NCI-H2029 (cell line): ENCODE measurements at regions not wholly inside any gene's neighbourhood (a gene's known extent, or its start where the extent isn't known, plus 50 kb on each side); places are given as distances from the start of the nearest gene placed in this dataset.
"Not testable (repeated sequence)": the region's sequence is repeated elsewhere in the genome, so short reads cannot be mapped to it uniquely, and the experiment has no call there.

Experiments
- DNase-seq: peaks from one replicate; lab custom pipeline; 2025; lab: John Stamatoyannopoulos, UW

DNA sequence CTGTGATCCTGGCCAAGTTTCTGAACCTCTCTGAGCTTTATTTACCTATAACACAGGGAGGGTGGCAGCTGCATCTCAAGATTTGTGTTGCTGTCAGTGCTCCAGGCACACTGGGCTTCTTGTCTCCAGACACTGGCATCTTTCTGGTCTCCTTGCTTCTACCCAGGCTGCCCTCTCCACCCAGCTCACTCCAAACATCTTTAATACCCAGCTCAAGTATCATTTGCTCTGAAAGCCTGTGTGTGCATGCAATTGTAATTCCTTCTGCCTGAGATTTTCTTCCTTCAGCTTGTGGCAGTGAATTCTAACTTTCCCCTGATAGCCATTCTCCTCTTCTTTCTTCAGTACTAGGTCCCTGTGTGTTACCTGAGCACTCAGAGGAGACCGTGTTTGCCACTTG, 50.7 kb upstream of the USP7 start:
- DNase-seq, result no peak

- no peak for DNase-seq
Measured at GRCh38 chr16:9015489-9015888, 51.8 kb upstream of the USP7 start.

GRCh38 chr16:9016005-9016404, 52.3 kb upstream of the USP7 start:
- not testable (repeated sequence) for DNase-seq

DNA sequence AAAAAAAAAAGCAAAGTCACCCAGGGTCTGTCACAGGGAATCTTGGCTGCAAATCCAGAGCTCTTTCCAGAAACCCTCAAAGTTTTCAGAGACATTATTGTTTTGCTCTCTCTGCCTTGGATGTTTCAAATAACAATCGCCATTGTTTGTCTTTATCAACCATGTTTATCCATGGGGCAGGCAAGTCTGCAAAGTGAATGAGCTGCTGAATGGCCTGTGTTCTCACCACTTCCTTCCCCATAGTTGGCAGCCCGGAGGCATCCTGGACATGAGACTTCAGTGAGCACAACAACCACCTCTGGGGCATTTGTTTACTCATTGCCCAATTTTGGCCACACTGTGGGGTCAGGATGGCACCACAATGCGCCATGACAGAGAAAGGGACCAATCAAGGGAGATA, 53.1 kb upstream of the USP7 start:
- no peak for DNase-seq

GRCh38 chr16:9027070-9027799, 63.5 kb upstream of the USP7 start:
- no peak for DNase-seq

GRCh38 chr16:9028491-9028890, 63.0 kb upstream of the HAPSTR1 start:
- not testable (repeated sequence) for DNase-seq

GRCh38 chr16:9031107-9031506, 60.3 kb upstream of the HAPSTR1 start:
- no peak for DNase-seq

GRCh38 chr16:9033125-9033830, 58.2 kb upstream of the HAPSTR1 start:
- DNase-seq, result peak; percentile 1

GRCh38 chr16:9034056-9034455, 57.4 kb upstream of the HAPSTR1 start:
- DNase-seq, result no peak

DNA sequence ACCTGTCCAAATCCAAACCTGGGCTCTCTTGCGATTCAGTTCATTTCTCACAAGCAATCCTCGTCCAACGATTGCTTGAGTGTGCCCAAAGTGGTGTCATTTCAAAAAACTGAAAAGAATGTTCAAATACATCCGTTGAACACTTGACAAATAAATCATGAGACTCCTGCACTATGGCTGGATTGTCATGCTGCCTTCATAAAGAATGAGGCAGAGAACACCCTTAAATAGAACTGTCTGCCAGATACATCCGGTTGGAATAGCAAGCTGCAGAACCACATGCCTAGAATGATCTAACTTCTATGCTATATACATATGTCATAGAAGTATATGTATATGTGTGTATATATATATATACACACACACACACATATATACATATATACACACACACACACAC, 55.4 kb upstream of the HAPSTR1 start:
- no peak for DNase-seq

DNA sequence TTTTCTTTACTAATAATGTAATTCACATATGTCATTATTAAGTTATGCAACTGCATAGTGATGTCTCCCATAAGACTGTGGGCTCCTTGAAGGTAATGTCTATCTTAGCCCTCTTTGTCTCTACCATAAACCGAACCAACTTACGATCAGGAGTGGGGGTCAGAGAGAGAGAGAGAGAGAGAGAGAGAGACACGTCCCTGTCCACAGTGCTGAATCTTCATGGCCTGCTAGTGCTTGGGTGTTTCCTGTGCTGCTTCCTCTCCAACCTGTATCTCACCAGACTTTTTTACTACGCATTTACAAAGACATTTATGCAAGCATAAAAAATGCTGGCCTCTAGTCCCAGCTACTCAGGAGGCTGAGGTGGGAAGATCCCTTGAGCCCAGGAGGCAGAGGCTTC, 52.2 kb upstream of the HAPSTR1 start:
- DNase-seq, result no peak

GRCh38 chr16:9040800-9041412, 50.5 kb upstream of the HAPSTR1 start:
- DNase-seq, result no peak
